Transverse colon (tissue), 4 donors: ENCODE measurements at regions not wholly inside any gene's neighbourhood (a gene's known extent, or its start where the extent isn't known, plus 50 kb on each side); places are given as distances from the start of the nearest gene placed in this dataset.

Experiments
- DNase-seq: peaks from one replicate; pipeline ENCODE4 v3.0.0-alpha.2; 2019
- H3K27ac ChIP-seq, 4 donors: fragments of 200-600 bp; sonication (generic); 2 replicates each; pipeline ENCODE4 v1.5.1; 2016 to 2018; ENCODE audit warnings: inconsistent platforms in 4 of 4
- H3K27me3 ChIP-seq: fragments of 200-600 bp; sonication (generic); 2 replicates; pipeline ENCODE4 v1.5.1; 2017; ENCODE audit warnings: inconsistent platforms
- H3K36me3 ChIP-seq, 4 donors: fragments of 200-600 bp; sonication (generic); 2 replicates each; pipeline ENCODE4 v1.5.1; 2017 to 2019; ENCODE audit warnings: inconsistent platforms in 4 of 4
- H3K4me1 ChIP-seq, 4 donors: fragments of 200-600 bp; sonication (generic); 2 replicates each; pipeline ENCODE4 v1.5.1; 2017 to 2020; ENCODE audit warnings: inconsistent platforms in 4 of 4
- H3K4me3 ChIP-seq, 4 donors: fragments of 200-600 bp; sonication (generic); 1 replicate in 1 of 4; 2 replicates in 3 of 4; pipeline versions ENCODE4 v1.5.1 to v1.6.1; 2017 to 2019; ENCODE audit warnings: inconsistent platforms in 4 of 4
- H3K9me3 ChIP-seq, 2 donors: fragments of 200-600 bp; sonication (generic); 2 replicates each; pipeline ENCODE4 v1.5.1; 2017 to 2019; ENCODE audit warnings: inconsistent platforms in 2 of 2
- CTCF ChIP-seq, 5 experiments: fragments of 200-600 bp in 3 of 5; fragments of 450-650 bp in 2 of 5; sonication (generic) in 3 of 5; IDR thresholded peaks; 1 replicate in 2 of 5; 2 replicates in 3 of 5; pipeline ENCODE4 v1.5.1; 2016 to 2017; ENCODE audit warnings: antibody characterized with exemption in 5 of 5, inconsistent platforms in 3 of 5, mild to moderate bottlenecking in 2 of 5, moderate library complexity in 1 of 5
- EP300 ChIP-seq: sonication (generic); formaldehyde crosslinking; IDR thresholded peaks from one replicate; pipeline ENCODE4 v1.6.1; 2017; ENCODE audit warnings: antibody characterized with exemption, low read depth
- POLR2A ChIP-seq: fragments of 450-650 bp; IDR thresholded peaks from one replicate; pipeline ENCODE4 v1.6.1; 2016; ENCODE audit warnings: antibody characterized with exemption, mild to moderate bottlenecking, moderate library complexity
- POLR2AphosphoS5 ChIP-seq, 3 donors: sonication (generic); formaldehyde crosslinking; IDR thresholded peaks; one replicate each; pipeline ENCODE4 v1.6.1; 2016; ENCODE audit warnings: antibody characterized with exemption in 3 of 3
- WGBS, 2 donors: methylation state at CpG; one replicate each; pipeline ENCODE4 v1.1.5; 2018; ENCODE audit warnings: low coverage in 1 of 2; 5-methylcytosine and 5-hydroxymethylcytosine counted together
- in situ Hi-C, 4 donors: fragments of 200-750 bp; cut with MboI; loops; one replicate each; pipeline versions ENCODE4 v1.15.0 to v1.15.1; 2017; ENCODE audit warnings: low sequenced_read_pairs in 3 of 4, low pct_ligation_motif_present in 1 of 4, low pct_unique_long_range_greater_than_20kb in 1 of 4
- intact Hi-C: fragments of 100-400 bp; cut with DNase I; formaldehyde crosslinking; loops from one replicate; pipeline ENCODE4 v1.15.1; 2023; ENCODE audit warnings: low total_unique reads

GRCh38 chr18:54517521-54517920 lies 73.5 kb upstream of the DYNAP start:
- Histone ChIP-seq H3K36me3 (no peaks in the 10 kb centered on the region), H3K4me3 (no peak overlapping the region), H3K27ac (no peak overlapping the region), H3K4me1 (peaks cover 0 to 8% (median 0%) of the 10 kb centered on the region in 4 donors), H3K27me3 (no peaks in the 10 kb centered on the region), H3K9me3 (no peaks in the 10 kb centered on the region)
- 94 to 100% methylated on average over 3 to 5 of the region's 5 CpGs for WGBS, 2 donors
- intact Hi-C loops: no loop called here
- no peak for TF ChIP-seq EP300
- no peak for TF ChIP-seq POLR2A
- TF ChIP-seq POLR2AphosphoS5 (IDR thresholded peaks at IDR 0.05): no peak
- no peak for TF ChIP-seq CTCF (IDR thresholded peaks at IDR 0.05)
- in situ Hi-C loops: no loop called here
- DNase-seq: no peak

DNA sequence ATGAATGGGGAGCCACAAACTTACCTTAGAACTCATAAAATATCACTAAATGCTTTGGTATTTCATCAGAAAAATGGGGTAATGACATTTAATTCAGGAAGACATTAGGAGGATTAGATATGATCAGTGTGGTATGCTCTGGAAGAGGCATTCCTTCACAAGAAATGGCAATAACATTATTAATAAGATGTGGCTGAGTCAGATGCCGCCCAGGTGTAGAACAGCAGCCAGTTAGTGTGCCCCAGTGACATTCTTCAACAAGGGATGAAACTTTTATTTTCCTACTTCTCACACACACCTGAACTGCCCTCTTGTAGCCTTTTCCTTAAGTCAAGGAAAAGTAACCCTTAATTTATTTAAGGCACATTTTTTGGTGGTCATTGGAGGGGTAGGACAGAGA lies 69.2 kb upstream of the DYNAP start:
- Histone ChIP-seq H3K27ac (no peak overlapping the region), H3K4me3 (no peak overlapping the region), H3K9me3 (no peaks in the 10 kb centered on the region), H3K27me3 (no peaks in the 10 kb centered on the region), H3K36me3 (no peaks in the 10 kb centered on the region), H3K4me1 (no peaks in the 10 kb centered on the region)
- no peak for TF ChIP-seq EP300
- TF ChIP-seq POLR2A: no peak
- no peak for TF ChIP-seq POLR2AphosphoS5 (IDR thresholded peaks at IDR 0.05)
- no peak for TF ChIP-seq CTCF (IDR thresholded peaks at IDR 0.05)
- no peak for DNase-seq
- intact Hi-C loops: no loop called here
- 76 to 100% methylated on average over 1 of the region's 1 CpG for WGBS, 2 donors
- in situ Hi-C loops: no loop called here

DNA sequence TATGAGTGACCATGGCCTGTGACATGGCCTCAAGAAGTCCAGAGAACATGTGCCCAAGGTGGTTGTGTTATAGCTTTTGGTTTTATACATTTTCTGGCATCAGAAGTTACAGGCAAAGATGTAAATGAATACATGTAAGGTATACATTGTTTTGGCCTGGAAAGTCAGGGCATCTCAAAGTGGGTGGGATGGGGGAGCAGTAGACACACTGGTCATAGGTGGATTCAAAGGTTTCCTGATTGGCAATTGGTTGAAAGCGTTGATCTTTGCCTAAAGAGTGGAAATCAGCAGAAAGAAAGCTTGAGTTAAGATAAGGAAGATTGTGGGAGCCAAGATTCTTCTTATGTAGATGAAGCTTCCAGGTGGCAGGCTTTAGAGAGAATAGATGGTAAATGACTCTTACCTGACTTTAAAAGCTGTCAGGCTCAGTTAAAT lies 62.1 kb upstream of the DYNAP start:
- no peak for TF ChIP-seq POLR2AphosphoS5 (IDR thresholded peaks at IDR 0.05)
- no peak for TF ChIP-seq POLR2A
- no peak for TF ChIP-seq EP300
- no peak for TF ChIP-seq CTCF (IDR thresholded peaks at IDR 0.05)
- intact Hi-C loops (no loop called here), in situ Hi-C loops (no loop called here)
- Histone ChIP-seq H3K27me3 (no peaks in the 10 kb centered on the region), H3K9me3 (no peaks in the 10 kb centered on the region), H3K36me3 (no peaks in the 10 kb centered on the region), H3K4me3 (no peak overlapping the region), H3K4me1 (no peaks in the 10 kb centered on the region), H3K27ac (no peak overlapping the region)
- WGBS, 2 donors: 39 to 100% methylated on average over 1 of the region's 1 CpG
- DNase-seq: no peak

DNA sequence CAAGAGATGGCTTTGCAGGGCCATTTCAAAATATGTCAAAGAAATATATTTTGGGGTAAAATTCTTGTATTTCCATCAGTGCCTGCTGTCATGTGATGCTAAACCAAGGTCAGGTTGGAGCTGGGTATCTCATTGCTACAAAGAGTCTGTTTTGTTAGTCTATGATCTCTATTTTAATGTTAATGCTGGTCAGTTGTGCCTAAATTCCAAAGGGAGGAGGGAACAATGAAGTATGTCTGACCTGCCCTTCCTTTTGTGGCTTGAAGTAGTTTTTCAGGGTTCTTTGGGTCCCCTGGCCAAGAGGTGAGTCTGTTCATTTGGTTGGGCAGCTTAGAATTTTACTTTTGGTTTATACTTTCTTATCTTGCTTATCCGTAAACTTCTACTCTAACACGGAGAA lies 61.6 kb upstream of the DYNAP start:
- Histone ChIP-seq H3K27ac (no peak overlapping the region), H3K4me3 (no peak overlapping the region), H3K27me3 (no peaks in the 10 kb centered on the region), H3K36me3 (no peaks in the 10 kb centered on the region), H3K4me1 (no peaks in the 10 kb centered on the region), H3K9me3 (no peaks in the 10 kb centered on the region)
- intact Hi-C loops: no loop called here
- WGBS, 2 donors: 61 to 71% methylated on average over 2 of the region's 2 CpGs
- in situ Hi-C loops: no loop called here
- no peak for TF ChIP-seq CTCF (IDR thresholded peaks at IDR 0.05)
- TF ChIP-seq EP300: no peak
- no peak for TF ChIP-seq POLR2A
- TF ChIP-seq POLR2AphosphoS5 (IDR thresholded peaks at IDR 0.05): no peak
- DNase-seq: no peak
